ENCODE measurements at regions not wholly inside any gene's neighbourhood (a gene's known extent, or its start where the extent isn't known, plus 50 kb on each side); places are given as distances from the start of the nearest gene placed in this dataset.

- in situ Hi-C loops (cut with HindIII; ENCODE audit: low pct_unique_long_range_greater_than_20kb, low sequenced_read_pairs) = no loop called here
- no peak for TF ChIP-seq JUND (IDR thresholded peaks at IDR 0.05; ENCODE audit: low read depth)
- no peak for DNase-seq (ENCODE audit: low read depth in 1 of 2, low spot score in 1 of 2)
Measured at GRCh38 chr13:86858216-86858615, 813.0 kb upstream of the SLITRK5 start.

- no peak for TF ChIP-seq JUND (IDR thresholded peaks at IDR 0.05; ENCODE audit: low read depth)
- in situ Hi-C loops (cut with HindIII; ENCODE audit: low pct_unique_long_range_greater_than_20kb, low sequenced_read_pairs) = no loop called here
Measured at GRCh38 chr13:86862137-86862536, 809.0 kb upstream of the SLITRK5 start.

GRCh38 chr13:86864376-86864775, 806.8 kb upstream of the SLITRK5 start:
- in situ Hi-C loops (cut with HindIII; ENCODE audit: low pct_unique_long_range_greater_than_20kb, low sequenced_read_pairs) = no loop called here
- no peak for TF ChIP-seq JUND (IDR thresholded peaks at IDR 0.05; ENCODE audit: low read depth)
- DNase-seq (ENCODE audit: low read depth in 1 of 2, low spot score in 1 of 2) = no peak

More at GRCh38 chr13:86862137-86862536, 809.0 kb upstream of the SLITRK5 start:
- DNase-seq (ENCODE audit: low read depth in 1 of 2, low spot score in 1 of 2) = no peak

GRCh38 chr13:86870444-86870843, 800.7 kb upstream of the SLITRK5 start:
- in situ Hi-C loops (cut with HindIII; ENCODE audit: low pct_unique_long_range_greater_than_20kb, low sequenced_read_pairs) = no loop called here
- TF ChIP-seq JUND (IDR thresholded peaks at IDR 0.05; ENCODE audit: low read depth) = no peak
- peak in 1 of 2 experiments; percentile 19 for DNase-seq (ENCODE audit: low read depth in 1 of 2, low spot score in 1 of 2)

GRCh38 chr13:86877441-86877840, 793.7 kb upstream of the SLITRK5 start:
- in situ Hi-C loops (cut with HindIII; ENCODE audit: low pct_unique_long_range_greater_than_20kb, low sequenced_read_pairs) = no loop called here
- no peak for TF ChIP-seq JUND (IDR thresholded peaks at IDR 0.05; ENCODE audit: low read depth)
- DNase-seq (ENCODE audit: low read depth in 1 of 2, low spot score in 1 of 2) = no peak

- in situ Hi-C loops (cut with HindIII; ENCODE audit: low pct_unique_long_range_greater_than_20kb, low sequenced_read_pairs) = no loop called here
- no peak for TF ChIP-seq JUND (IDR thresholded peaks at IDR 0.05; ENCODE audit: low read depth)
Measured at GRCh38 chr13:86878781-86879180, 792.4 kb upstream of the SLITRK5 start.

GRCh38 chr13:86881390-86881789, 789.8 kb upstream of the SLITRK5 start:
- in situ Hi-C loops (cut with HindIII; ENCODE audit: low pct_unique_long_range_greater_than_20kb, low sequenced_read_pairs) = no loop called here
- no peak for DNase-seq (ENCODE audit: low read depth in 1 of 2, low spot score in 1 of 2)

More at GRCh38 chr13:86878781-86879180, 792.4 kb upstream of the SLITRK5 start:
- DNase-seq (ENCODE audit: low read depth in 1 of 2, low spot score in 1 of 2) = no peak

GRCh38 chr13:86882107-86882506, 789.1 kb upstream of the SLITRK5 start:
- no peak for TF ChIP-seq JUND (IDR thresholded peaks at IDR 0.05; ENCODE audit: low read depth)
- in situ Hi-C loops (cut with HindIII; ENCODE audit: low pct_unique_long_range_greater_than_20kb, low sequenced_read_pairs) = no loop called here
- no peak for DNase-seq (ENCODE audit: low read depth in 1 of 2, low spot score in 1 of 2)

More at GRCh38 chr13:86881390-86881789, 789.8 kb upstream of the SLITRK5 start:
- TF ChIP-seq JUND (IDR thresholded peaks at IDR 0.05; ENCODE audit: low read depth) = no peak

GRCh38 chr13:86882835-86883234, 788.3 kb upstream of the SLITRK5 start:
- DNase-seq (ENCODE audit: low read depth in 1 of 2, low spot score in 1 of 2) = no peak
- in situ Hi-C loops (cut with HindIII; ENCODE audit: low pct_unique_long_range_greater_than_20kb, low sequenced_read_pairs) = no loop called here
- TF ChIP-seq JUND (IDR thresholded peaks at IDR 0.05; ENCODE audit: low read depth) = no peak

- no peak for DNase-seq (ENCODE audit: low read depth in 1 of 2, low spot score in 1 of 2)
- in situ Hi-C loops (cut with HindIII; ENCODE audit: low pct_unique_long_range_greater_than_20kb, low sequenced_read_pairs) = no loop called here
- TF ChIP-seq JUND (IDR thresholded peaks at IDR 0.05; ENCODE audit: low read depth) = no peak
Measured at GRCh38 chr13:86892330-86892729, 778.8 kb upstream of the SLITRK5 start.

GRCh38 chr13:86900906-86901305, 770.3 kb upstream of the SLITRK5 start:
- no peak for TF ChIP-seq JUND (IDR thresholded peaks at IDR 0.05; ENCODE audit: low read depth)
- no peak for DNase-seq (ENCODE audit: low read depth in 1 of 2, low spot score in 1 of 2)
- in situ Hi-C loops (cut with HindIII; ENCODE audit: low pct_unique_long_range_greater_than_20kb, low sequenced_read_pairs) = no loop called here

GRCh38 chr13:86906127-86906874, 764.9 kb upstream of the SLITRK5 start:
- DNase-seq (ENCODE audit: low read depth in 1 of 2, low spot score in 1 of 2) = no peak
- in situ Hi-C loops (cut with HindIII; ENCODE audit: low pct_unique_long_range_greater_than_20kb, low sequenced_read_pairs) = no loop called here
- no peak for TF ChIP-seq JUND (IDR thresholded peaks at IDR 0.05; ENCODE audit: low read depth)

- DNase-seq (ENCODE audit: low read depth in 1 of 2, low spot score in 1 of 2) = no peak
- in situ Hi-C loops (cut with HindIII; ENCODE audit: low pct_unique_long_range_greater_than_20kb, low sequenced_read_pairs) = no loop called here
- no peak for TF ChIP-seq JUND (IDR thresholded peaks at IDR 0.05; ENCODE audit: low read depth)
Measured at GRCh38 chr13:86907156-86907555, 764.0 kb upstream of the SLITRK5 start.

GRCh38 chr13:86909318-86909717, 761.9 kb upstream of the SLITRK5 start:
- no peak for DNase-seq (ENCODE audit: low read depth in 1 of 2, low spot score in 1 of 2)
- no peak for TF ChIP-seq JUND (IDR thresholded peaks at IDR 0.05; ENCODE audit: low read depth)

More at GRCh38 chr13:86909318-86909717, 761.9 kb upstream of the SLITRK5 start:
- in situ Hi-C loops (cut with HindIII; ENCODE audit: low pct_unique_long_range_greater_than_20kb, low sequenced_read_pairs) = no loop called here

Measured in T47D (cell line).